Muscle of back (tissue), 3 donors: ENCODE measurements at regions not wholly inside any gene's neighbourhood (a gene's known extent, or its start where the extent isn't known, plus 50 kb on each side); places are given as distances from the start of the nearest gene placed in this dataset.
A peak's percentile ranks its signal among the peaks of the same experiment; 100 is the strongest.

ENCODE experiments used
- DNase-seq, 3 donors: peaks; one replicate each; pipeline versions ENCODE4 v3.0.0 to v3.0.0-alpha.2; 2013

DNA sequence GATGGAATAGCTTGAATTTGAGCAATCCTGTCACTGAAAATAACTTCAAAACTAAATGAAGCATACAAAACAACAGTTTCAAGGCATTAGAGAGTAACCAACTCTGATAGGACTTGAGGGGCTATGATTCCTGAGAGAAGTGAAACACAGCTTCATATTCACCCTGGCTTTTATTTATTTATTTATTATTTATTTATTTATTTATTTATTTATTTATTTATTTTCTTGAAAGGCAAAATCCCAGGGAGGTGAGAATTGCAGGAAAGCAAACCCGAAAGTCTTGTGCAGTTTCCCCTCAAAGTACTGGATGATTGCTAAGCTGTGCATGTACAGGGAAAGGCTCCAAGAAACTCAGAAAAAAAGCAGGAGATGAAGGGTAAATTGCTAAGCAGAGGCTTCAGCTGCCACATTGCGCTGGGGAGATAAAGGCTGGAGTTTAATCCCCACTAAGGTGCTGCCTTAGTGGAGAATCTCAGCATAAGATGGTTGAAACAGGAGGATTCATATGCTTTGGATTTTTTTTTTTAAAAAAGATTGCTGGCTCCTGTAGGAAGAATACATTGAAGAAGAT is 72.9 kb upstream of the COL24A1 start:
- DNase-seq, result no peak

DNA sequence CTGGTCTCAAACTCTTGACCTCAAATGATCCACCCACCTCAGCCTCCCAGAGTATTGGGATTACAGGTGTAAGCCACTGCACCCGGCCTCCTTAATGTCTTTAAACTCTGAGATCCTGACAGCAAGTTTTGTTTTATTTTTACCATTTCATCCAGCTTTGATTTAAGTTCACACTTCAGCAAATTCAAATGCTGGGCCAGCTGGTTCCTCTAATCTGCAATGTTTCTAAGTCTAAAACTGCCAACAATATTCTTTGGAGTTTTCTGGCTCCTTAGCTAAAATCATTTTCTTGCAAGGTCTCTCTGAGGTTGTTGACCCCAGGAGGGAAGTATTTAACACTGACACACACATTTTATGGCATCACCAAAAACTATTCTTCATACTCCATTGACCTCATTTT is 72.0 kb upstream of the COL24A1 start:
- DNase-seq, result no peak

DNA sequence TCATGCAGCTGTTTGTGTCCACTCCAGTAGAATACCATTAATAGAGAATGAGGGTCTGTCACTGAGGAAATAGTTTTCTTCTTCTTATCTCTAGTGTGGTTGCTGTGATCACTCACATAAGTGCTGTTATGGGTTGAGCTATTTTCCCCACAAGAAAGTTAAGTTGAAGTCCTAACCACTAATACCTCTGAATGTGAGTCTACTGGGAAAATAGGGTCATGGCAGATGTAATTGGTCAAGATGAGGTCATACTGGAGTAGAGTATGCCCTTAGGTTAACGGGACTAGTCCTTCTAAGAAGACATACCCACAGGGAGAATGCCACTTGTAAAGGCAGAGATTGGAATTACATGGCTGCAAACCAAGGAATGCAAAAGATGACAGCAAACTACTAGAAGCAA is 70.5 kb upstream of the COL24A1 start:
- DNase-seq, result no peak

DNA sequence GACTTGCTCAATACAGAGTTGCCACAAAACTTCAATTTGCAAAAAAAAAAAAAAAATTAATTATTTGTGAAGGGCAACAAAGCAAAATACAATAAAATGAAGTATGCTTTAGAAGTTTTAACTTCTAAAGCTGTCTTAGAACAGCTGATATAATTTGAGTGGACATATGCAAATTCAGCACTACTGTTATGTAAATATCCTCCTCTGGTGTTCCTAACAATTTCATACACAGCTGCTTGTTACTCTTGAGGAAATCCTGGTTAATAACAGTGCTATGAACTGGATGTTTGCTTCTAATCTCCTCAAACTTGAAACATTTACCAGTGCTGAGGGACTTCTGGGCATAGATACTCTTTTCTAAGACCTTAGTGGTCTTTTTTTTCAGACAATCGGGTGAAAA is 69.6 kb upstream of the COL24A1 start:
- DNase-seq, result no peak

DNA sequence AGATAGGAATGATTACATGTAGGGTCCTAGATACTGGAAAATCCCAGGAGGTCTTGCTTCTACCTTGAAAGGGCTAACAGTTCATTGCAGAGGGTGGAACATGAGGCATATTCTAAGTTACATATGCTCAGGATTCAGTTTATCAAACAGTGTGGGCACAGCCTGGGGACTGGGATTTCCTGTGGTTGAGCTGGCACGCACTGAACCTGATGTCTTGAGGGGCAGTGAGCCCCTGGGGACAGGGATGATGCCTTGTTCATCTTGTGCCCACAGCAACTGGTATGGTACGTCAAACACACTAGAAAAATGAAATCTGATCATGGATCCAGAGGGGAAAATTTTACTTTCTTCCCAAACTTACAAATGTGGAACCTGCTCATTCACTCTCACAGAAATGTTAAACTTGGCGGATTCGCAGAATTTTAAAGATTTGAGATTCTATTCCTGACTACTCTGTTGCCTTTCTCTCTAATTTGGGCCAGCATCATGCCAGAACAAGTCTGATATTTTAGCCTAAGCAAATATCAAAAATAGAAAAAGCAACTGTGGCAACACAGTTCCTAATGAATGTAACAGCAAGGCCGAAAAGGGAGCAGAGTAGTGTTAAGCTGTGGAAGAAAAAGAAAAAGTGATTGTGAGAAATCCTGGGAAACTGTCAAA is 68.2 kb upstream of the COL24A1 start:
- no peak for DNase-seq

DNA sequence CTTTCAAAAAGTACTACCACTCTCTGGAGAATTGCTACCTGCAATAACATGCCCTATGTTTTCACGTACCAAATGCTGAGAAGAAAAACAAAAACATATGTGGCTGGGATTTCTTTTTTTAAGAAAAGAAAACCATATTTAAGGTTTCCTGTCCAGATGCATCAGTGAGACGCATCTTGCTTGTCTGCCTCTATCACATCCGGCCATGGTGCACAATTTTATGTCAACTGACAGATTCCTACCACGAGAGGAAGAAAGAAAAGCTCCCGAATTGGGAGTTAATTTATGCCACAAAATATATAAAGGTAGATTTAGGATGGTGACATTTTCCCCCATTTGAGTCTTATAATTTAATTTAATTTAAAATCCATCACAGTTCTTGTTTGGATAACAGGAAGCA is 62.3 kb upstream of the COL24A1 start:
- no peak for DNase-seq

DNA sequence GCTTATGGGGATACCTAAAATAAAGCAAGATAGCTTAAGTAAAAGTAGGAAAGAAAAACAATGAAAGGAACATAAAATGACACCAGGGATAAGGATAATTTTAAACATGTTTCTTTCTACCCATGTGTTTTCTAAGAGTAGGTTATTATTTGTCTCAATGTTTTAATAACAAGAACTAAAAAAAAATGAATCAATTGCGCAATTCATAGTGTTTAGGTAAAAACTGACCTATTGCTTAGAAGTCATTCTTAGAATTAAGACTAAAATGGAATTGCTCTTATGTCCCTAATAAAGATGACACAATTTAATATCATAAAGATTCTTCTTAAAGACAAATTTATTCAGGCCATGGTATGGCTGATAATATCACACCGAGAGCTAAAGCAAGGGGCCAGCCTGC is 58.0 kb upstream of the COL24A1 start:
- no peak for DNase-seq

DNA sequence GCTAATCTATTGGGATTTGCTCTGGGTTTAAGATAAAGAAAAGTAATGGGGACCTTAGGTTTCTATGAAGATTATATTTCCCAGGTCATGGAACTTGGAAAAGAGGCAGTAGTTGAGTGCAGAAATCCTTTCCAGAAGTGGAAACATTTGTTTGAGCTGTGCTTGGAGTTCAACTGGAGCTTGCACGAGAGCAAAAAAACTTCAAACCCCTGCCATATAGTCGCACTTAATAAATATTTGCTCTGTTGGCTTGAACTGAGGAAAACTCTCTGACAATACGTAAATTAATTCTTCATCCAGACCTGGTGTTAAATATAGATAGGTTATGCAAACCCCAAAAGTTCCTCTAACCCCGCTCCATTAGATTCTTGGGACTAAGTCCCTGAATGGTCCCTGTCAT is 52.8 kb upstream of the COL24A1 start:
- peak in 1 of 3 donors; percentile 43 for DNase-seq

DNA sequence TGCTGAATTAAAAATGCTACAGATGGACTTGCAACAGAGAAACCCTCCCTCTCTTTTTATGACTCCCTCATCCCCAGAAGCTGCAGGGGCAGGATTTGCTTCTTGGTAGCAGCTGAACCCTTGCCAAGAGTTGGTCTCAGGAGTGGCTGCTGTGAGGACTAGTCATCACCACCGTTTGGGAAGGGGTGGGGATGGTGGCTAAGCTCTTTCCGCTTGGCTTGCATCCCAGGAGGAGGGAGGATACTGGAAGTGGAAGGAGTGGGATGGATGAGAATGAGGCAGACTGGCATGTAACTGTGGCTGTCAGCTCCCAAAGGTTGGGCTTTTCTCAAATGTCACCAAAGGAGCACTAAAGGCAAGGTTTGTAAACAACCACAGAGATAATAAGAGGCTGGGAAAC is 50.8 kb upstream of the COL24A1 start:
- DNase-seq, result peak; percentile 64 to 93 (median 71)
